Adrenal gland (tissue), 5 donors: ENCODE measurements at regions not wholly inside any gene's neighbourhood (a gene's known extent, or its start where the extent isn't known, plus 50 kb on each side); places are given as distances from the start of the nearest gene placed in this dataset.

Source experiments
- POLR2A ChIP-seq, 2 donors: fragments of 450-650 bp; IDR thresholded peaks; one replicate each; pipeline ENCODE4 v1.6.1; 2017; ENCODE audit warnings: antibody characterized with exemption in 2 of 2, mild to moderate bottlenecking in 2 of 2, moderate library complexity in 1 of 2
- TF ChIP-seq, protein P1 (sequence below), 6 experiments: fragments of 450-650 bp in 4 of 6; fragments of 200-600 bp in 2 of 6; sonication (generic) in 1 of 6; IDR thresholded peaks; 1 replicate in 5 of 6; 2 replicates in 1 of 6; pipeline versions ENCODE4 v1.5.1 to v1.8.0; 2016 to 2021; ENCODE audit warnings: antibody characterized with exemption in 6 of 6, mild to moderate bottlenecking in 2 of 6, moderate library complexity in 1 of 6
- donor health status: DM: no; HTN: no; CAD: no.

DNA sequence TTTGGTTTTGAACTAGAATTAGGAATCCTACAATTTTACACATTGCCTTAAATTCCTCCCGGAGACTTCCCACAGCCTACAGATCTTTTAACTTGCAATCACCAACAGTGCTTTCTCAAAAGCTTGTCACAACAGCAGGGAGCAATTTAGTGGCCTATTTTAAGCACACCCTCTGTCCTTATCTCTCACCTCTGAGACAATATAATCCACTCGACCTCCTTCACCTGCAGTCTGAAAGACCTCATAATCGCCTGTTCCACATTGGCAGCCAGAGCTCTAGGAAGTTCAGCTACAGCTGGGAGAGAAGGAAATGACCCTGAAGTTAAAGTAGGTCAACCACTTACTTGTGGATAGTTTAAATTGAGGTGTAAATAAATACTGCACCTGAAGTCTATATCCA, 249.7 kb upstream of the DLGAP1 start:
- TF ChIP-seq, protein P1, sequence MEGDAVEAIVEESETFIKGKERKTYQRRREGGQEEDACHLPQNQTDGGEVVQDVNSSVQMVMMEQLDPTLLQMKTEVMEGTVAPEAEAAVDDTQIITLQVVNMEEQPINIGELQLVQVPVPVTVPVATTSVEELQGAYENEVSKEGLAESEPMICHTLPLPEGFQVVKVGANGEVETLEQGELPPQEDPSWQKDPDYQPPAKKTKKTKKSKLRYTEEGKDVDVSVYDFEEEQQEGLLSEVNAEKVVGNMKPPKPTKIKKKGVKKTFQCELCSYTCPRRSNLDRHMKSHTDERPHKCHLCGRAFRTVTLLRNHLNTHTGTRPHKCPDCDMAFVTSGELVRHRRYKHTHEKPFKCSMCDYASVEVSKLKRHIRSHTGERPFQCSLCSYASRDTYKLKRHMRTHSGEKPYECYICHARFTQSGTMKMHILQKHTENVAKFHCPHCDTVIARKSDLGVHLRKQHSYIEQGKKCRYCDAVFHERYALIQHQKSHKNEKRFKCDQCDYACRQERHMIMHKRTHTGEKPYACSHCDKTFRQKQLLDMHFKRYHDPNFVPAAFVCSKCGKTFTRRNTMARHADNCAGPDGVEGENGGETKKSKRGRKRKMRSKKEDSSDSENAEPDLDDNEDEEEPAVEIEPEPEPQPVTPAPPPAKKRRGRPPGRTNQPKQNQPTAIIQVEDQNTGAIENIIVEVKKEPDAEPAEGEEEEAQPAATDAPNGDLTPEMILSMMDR (IDR thresholded peaks at IDR 0.05) = no peak
- TF ChIP-seq POLR2A (IDR thresholded peaks at IDR 0.05) = no peak
